Astrocyte (in vitro differentiated cells and primary cell): ENCODE measurements at regions not wholly inside any gene's neighbourhood (a gene's known extent, or its start where the extent isn't known, plus 50 kb on each side); places are given as distances from the start of the nearest gene placed in this dataset.

Source experiments
- DNase-seq: peaks from one replicate; pipeline ENCODE4 v3.0.0-alpha.2; 2010; ENCODE audit warnings: low read depth
- FAIRE-seq: peaks from 2 replicates; lab custom pipeline; 2011; peaks lifted over from hg19 to GRCh38; lab: Jason Lieb, UNC
- H2AFZ ChIP-seq: 2 replicates; pipeline ENCODE4 v1.6.0; 2012; ENCODE audit warnings: low read depth, low read length, inconsistent platforms
- H3K27ac ChIP-seq: 2 replicates; pipeline ENCODE4 v1.5.1; 2011; ENCODE audit warnings: low read depth, low read length, inconsistent platforms
- H3K27me3 ChIP-seq: 2 replicates; pipeline ENCODE4 v1.6.0; 2011; ENCODE audit warnings: low read length, inconsistent platforms; ENCODE audit not compliant: insufficient read depth
- H3K36me3 ChIP-seq: 2 replicates; pipeline ENCODE4 v1.5.1; 2011; ENCODE audit warnings: low read length, inconsistent platforms; ENCODE audit not compliant: insufficient read depth
- H3K4me1 ChIP-seq: 2 replicates; pipeline ENCODE4 v1.5.1; 2011; ENCODE audit warnings: low read length, inconsistent platforms; ENCODE audit not compliant: insufficient read depth
- H3K4me2 ChIP-seq: 2 replicates; pipeline ENCODE4 v1.6.0; 2012; ENCODE audit warnings: low read length, inconsistent platforms
- H3K4me3 ChIP-seq: 2 replicates; pipeline ENCODE4 v1.5.1; 2011; ENCODE audit warnings: low read depth, mild to moderate bottlenecking, low read length, inconsistent platforms; ENCODE audit not compliant: insufficient read depth
- H3K79me2 ChIP-seq: 2 replicates; pipeline ENCODE4 v1.6.0; 2012; ENCODE audit warnings: mild to moderate bottlenecking, low read length, inconsistent platforms; ENCODE audit not compliant: insufficient read depth
- H3K9ac ChIP-seq: 2 replicates; pipeline ENCODE4 v1.6.0; 2012; ENCODE audit warnings: mild to moderate bottlenecking, low read length, inconsistent platforms
- H3K9me3 ChIP-seq: 2 replicates; pipeline ENCODE4 v1.5.1; 2012; ENCODE audit warnings: low read depth, mild to moderate bottlenecking, low read length, inconsistent platforms; ENCODE audit not compliant: insufficient read depth
- H4K20me1 ChIP-seq: 2 replicates; pipeline ENCODE4 v1.6.0; 2012; ENCODE audit warnings: low read length, inconsistent platforms; ENCODE audit not compliant: insufficient read depth
- H3K27ac Mint-ChIP-seq: one replicate; pipeline ENCODE4 v1.8.0; 2021; ENCODE audit warnings: mild to moderate bottlenecking, mixed read lengths; ENCODE audit not compliant: unreplicated experiment
- H3K27me3 Mint-ChIP-seq: one replicate; pipeline ENCODE4 v1.8.0; 2021; ENCODE audit warnings: low read depth, mixed read lengths; ENCODE audit not compliant: unreplicated experiment
- H3K36me3 Mint-ChIP-seq: one replicate; pipeline ENCODE4 v1.8.0; 2021; ENCODE audit warnings: low read depth, mixed read lengths; ENCODE audit not compliant: unreplicated experiment
- H3K4me1 Mint-ChIP-seq: one replicate; pipeline ENCODE4 v1.8.0; 2021; ENCODE audit warnings: low read depth, mixed read lengths; ENCODE audit not compliant: unreplicated experiment
- H3K4me3 Mint-ChIP-seq: one replicate; pipeline ENCODE4 v1.8.0; 2021; ENCODE audit warnings: mild to moderate bottlenecking, moderate library complexity, mixed read lengths; ENCODE audit not compliant: unreplicated experiment
- H3K9me3 Mint-ChIP-seq: one replicate; pipeline ENCODE4 v1.8.0; 2021; ENCODE audit warnings: mild to moderate bottlenecking, mixed read lengths; ENCODE audit not compliant: unreplicated experiment
- CTCF ChIP-seq: IDR thresholded peaks from 2 replicates; pipeline ENCODE4 v1.5.1; 2011; ENCODE audit warnings: low read depth, mild to moderate bottlenecking, inconsistent platforms, low read length, moderate library complexity; ENCODE audit not compliant: insufficient read depth
- EZH2 ChIP-seq: IDR thresholded peaks from 2 replicates; pipeline ENCODE4 v1.6.1; 2012; ENCODE audit warnings: mild to moderate bottlenecking, low read length, inconsistent platforms; ENCODE audit not compliant: insufficient read depth

DNA sequence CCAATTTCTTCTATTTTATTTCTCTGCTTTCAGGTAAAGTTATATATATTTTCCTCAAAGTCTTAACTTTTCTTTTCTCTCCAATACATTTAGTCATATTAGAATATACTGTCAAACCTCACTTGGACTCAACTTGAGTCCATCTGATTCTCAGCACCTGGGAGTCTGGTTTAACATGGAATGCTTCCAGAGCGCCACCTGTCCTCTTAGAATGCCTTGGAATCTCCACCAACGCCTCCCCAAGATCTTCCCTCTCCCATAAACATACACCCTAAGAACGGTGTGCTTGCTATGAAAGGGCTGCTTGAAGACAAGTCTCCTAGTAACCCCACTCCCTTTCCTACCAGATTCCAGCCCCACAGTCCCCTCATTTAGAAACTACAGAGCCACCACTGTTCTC lies 229.1 kb upstream of the MKLN1 start:
- no peak overlapping the region for H3K27ac Mint-ChIP-seq
- peaks cover 1% of the 10 kb centered on the region for H3K9me3 Mint-ChIP-seq
- no peak for FAIRE-seq
- Histone ChIP-seq H2AFZ (no peak overlapping the region), H3K9ac (no peak overlapping the region), H3K79me2 (peaks cover 5% of the 10 kb centered on the region), H3K36me3 (no peaks in the 10 kb centered on the region), H4K20me1 (peaks cover 50% of the 10 kb centered on the region), H3K4me2 (no peak overlapping the region), H3K9me3 (no peaks in the 10 kb centered on the region), H3K27me3 (no peaks in the 10 kb centered on the region), H3K27ac (no peak overlapping the region), H3K4me3 (no peak overlapping the region), H3K4me1 (no peaks in the 10 kb centered on the region)
- TF ChIP-seq CTCF: no peak
- no peak for TF ChIP-seq EZH2
- no peaks in the 10 kb centered on the region for H3K27me3 Mint-ChIP-seq
- H3K4me1 Mint-ChIP-seq: peaks cover 13% of the 10 kb centered on the region
- no peak for DNase-seq
- no peak overlapping the region for H3K4me3 Mint-ChIP-seq
- peaks cover 33% of the 10 kb centered on the region for H3K36me3 Mint-ChIP-seq

DNA sequence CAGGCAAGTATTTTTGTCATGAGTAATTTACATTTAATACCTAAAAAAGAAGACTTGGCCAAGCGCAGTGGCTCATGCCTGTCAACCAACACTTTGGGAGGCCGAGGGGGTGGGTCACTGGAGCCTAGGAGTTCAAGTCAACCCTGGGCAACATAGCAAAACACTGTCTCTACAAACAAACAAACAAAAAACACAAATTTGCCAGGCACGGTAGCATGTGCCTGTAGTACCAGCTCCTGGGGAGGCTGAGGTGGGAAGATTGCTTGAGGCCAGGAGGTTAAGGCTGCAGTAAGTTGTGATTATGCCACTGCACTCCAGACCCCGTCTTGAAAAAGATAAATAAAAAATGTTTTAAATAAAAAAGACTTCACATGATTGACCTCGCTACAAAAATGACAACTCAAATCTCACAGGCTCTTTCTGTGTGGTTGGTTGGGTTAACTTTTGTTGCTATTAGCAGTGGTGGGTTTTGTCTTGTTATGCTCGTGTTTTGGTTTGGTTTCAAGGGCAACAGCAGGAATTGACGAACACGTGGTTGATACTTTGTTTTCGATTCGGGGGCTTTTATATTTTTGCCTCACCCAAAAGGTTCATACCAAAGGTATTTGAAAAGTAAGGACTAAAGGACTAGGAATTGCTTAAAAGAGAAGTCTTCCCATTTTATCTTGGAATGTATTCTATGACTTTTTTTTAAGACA lies 227.2 kb upstream of the MKLN1 start:
- Mint-ChIP-seq H3K27me3 (no peaks in the 10 kb centered on the region), H3K4me3 (no peak overlapping the region), H3K27ac (no peak overlapping the region), H3K36me3 (peaks cover 34% of the 10 kb centered on the region), H3K9me3 (no peaks in the 10 kb centered on the region), H3K4me1 (peaks cover 31% of the 10 kb centered on the region)
- H3K4me2 ChIP-seq: no peak overlapping the region
- H3K27me3 ChIP-seq: no peaks in the 10 kb centered on the region
- H4K20me1 ChIP-seq: peaks cover 59% of the 10 kb centered on the region
- H3K27ac ChIP-seq: no peak overlapping the region
- H3K4me3 ChIP-seq: no peak overlapping the region
- H3K9ac ChIP-seq: no peak overlapping the region
- peaks cover 5% of the 10 kb centered on the region for H3K79me2 ChIP-seq
- H3K9me3 ChIP-seq: no peaks in the 10 kb centered on the region
- no peak for FAIRE-seq
- H2AFZ ChIP-seq: no peak overlapping the region
- H3K36me3 ChIP-seq: no peaks in the 10 kb centered on the region
- TF ChIP-seq EZH2 (no peak), CTCF (no peak)
- DNase-seq: no peak
- peaks cover 10% of the 10 kb centered on the region for H3K4me1 ChIP-seq

DNA sequence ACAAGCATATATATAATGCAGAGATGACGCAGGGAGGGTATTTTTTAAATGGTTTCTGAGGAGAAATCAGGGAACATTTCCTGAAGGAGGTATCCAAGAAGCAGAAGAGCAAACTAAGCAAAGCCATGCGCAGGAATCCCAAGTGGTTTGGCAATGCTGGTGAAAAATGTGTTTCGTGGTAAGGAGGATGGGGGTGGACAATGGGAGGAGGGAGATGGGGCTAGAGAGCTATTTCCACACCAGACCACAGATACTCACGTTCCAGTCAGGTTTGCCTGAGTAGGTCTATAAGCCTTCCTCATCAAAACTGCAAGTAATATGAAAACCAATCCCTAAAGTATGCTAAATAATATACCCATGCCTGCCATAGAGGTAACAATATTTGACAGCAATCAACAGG lies 223.7 kb upstream of the MKLN1 start:
- Mint-ChIP-seq H3K9me3 (no peaks in the 10 kb centered on the region), H3K4me3 (peak overlapping the region; percentile 93), H3K27ac (peak overlapping the region; percentile 72), H3K27me3 (no peaks in the 10 kb centered on the region), H3K4me1 (peaks cover 30% of the 10 kb centered on the region), H3K36me3 (peaks cover 16% of the 10 kb centered on the region)
- no peak overlapping the region for H3K9ac ChIP-seq
- peak overlapping the region; percentile 0 for H3K4me2 ChIP-seq
- DNase-seq (peak; percentile 90), FAIRE-seq (peak; percentile 13)
- H2AFZ ChIP-seq: no peak overlapping the region
- no peak for TF ChIP-seq CTCF
- TF ChIP-seq EZH2: no peak
- H3K27ac ChIP-seq: no peak overlapping the region
- H3K79me2 ChIP-seq: peaks cover 5% of the 10 kb centered on the region
- peaks cover 34% of the 10 kb centered on the region for H4K20me1 ChIP-seq
- H3K36me3 ChIP-seq: no peaks in the 10 kb centered on the region
- no peak overlapping the region for H3K4me3 ChIP-seq
- H3K9me3 ChIP-seq: no peaks in the 10 kb centered on the region
- no peaks in the 10 kb centered on the region for H3K27me3 ChIP-seq
- H3K4me1 ChIP-seq: peaks cover 19% of the 10 kb centered on the region
